Neuron (in vitro differentiated cells): ENCODE measurements at regions not wholly inside any gene's neighbourhood (a gene's known extent, or its start where the extent isn't known, plus 50 kb on each side); places are given as distances from the start of the nearest gene placed in this dataset.
A peak's percentile ranks its signal among the peaks of the same experiment; 100 is the strongest.

ENCODE experiments used
- H2AFZ ChIP-seq: one replicate; pipeline ENCODE4 v1.6.1; 2013; ENCODE audit warnings: low read depth, mild to moderate bottlenecking, inconsistent platforms, low read length, moderate library complexity
- H3K27me3 ChIP-seq: one replicate; pipeline ENCODE4 v1.6.1; 2013; ENCODE audit warnings: low read length; ENCODE audit not compliant: insufficient read depth
- H3K36me3 ChIP-seq: one replicate; pipeline ENCODE4 v1.6.1; 2013; ENCODE audit warnings: low read length; ENCODE audit not compliant: insufficient read depth
- H3K4me1 ChIP-seq: one replicate; pipeline ENCODE4 v1.6.1; 2013; ENCODE audit warnings: low read length; ENCODE audit not compliant: insufficient read depth
- H3K4me3 ChIP-seq: 2 replicates; pipeline ENCODE4 v1.5.1; 2013; ENCODE audit warnings: mild to moderate bottlenecking, low read length, moderate library complexity
- H3K9me3 ChIP-seq: one replicate; pipeline ENCODE4 v1.6.1; 2013; ENCODE audit warnings: low read length

DNA sequence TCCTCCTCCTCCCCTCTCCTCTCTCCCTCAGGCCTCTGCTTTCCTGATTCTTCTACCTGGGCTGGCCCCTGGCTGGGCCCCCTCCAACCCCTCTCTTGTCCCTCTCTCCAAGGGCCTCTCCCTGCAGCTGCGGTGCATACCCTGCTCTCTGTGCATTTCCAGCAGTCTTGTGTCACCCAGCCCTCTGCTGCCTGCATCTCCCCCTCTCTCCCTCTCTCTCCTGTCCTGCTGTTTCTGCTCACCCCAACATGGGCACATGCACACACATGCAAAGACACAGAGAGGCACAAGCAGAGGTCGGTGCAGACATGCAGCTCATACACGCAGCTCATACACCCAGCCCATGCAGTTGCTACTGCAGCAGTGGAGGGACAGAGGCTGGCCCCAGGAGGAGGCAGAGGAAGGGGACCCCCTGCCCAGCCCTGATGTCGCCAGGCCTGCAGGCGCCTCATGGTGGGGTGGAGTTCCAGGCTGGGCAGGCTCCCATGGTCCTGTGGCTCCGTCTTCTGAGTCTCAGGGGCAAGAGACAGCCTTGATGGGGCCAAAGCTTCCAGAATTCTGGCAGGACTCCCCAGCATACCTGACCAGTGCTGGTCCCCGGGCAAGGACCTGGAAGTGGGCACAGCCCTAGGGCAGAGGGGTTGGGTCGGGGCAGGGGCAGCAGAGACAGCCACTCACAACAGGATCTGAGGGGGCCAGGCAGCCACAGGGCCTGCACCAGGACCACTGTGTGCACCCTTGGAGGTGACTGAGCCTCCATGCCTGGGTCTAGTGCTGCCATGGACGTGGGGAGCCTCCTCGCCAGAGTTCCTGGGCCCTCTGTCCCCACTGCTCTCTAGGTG lies 216.9 kb downstream of the C9orf50 start:
- peaks cover 41% of the 10 kb centered on the region for H3K4me1 ChIP-seq
- no peaks in the 10 kb centered on the region for H3K9me3 ChIP-seq
- H3K27me3 ChIP-seq, result no peaks in the 10 kb centered on the region

DNA sequence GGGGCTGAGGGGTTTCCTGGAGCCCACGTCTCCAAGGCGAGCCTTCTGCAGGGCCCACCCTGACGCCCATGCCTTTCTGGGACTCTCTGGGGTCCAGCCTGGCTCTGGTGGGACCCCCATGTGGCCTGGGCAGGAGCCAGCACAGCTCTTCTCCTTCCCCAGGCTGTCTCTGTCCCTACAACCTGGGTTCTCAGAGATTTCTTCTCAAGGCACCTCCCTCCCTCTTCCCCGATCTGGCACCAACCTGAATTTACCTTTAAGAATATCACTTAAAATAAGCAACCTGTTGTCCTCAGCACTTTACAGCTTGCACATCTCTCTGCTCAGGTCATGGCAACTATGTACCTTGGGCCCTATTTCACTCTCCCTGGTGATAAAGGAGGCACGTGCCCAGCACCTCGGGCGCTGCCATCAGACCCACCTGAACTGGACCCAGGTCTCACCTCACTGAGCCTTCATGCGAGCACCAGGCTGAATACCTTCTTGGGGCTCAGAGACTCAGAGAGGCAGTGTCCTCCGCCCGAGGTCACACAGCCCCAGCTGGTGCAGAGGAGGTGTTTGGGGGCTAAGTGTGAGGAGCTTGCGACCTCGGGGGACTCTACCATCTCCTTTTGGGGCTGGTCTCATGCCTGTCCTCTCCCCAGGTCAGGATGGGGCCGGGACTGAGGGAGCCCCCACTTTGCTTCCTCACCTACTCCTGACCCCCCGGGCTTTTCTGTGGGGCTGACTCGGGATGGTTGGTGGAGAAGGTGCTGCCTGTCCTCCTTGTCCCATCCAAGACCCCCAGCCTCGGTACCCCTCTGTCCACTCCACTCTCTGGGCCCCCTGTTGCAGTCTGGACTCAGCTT lies 217.7 kb downstream of the C9orf50 start:
- Histone ChIP-seq H3K4me3 (no peak overlapping the region), H3K4me1 (peaks cover 40% of the 10 kb centered on the region), H3K9me3 (no peaks in the 10 kb centered on the region), H3K36me3 (no peaks in the 10 kb centered on the region), H2AFZ (peak overlapping the region; percentile 19), H3K27me3 (no peaks in the 10 kb centered on the region)

More for the DNA sequence above, 216.9 kb downstream of the C9orf50 start:
- Histone ChIP-seq H3K36me3 (no peaks in the 10 kb centered on the region), H2AFZ (no peak overlapping the region), H3K4me3 (no peak overlapping the region)

DNA sequence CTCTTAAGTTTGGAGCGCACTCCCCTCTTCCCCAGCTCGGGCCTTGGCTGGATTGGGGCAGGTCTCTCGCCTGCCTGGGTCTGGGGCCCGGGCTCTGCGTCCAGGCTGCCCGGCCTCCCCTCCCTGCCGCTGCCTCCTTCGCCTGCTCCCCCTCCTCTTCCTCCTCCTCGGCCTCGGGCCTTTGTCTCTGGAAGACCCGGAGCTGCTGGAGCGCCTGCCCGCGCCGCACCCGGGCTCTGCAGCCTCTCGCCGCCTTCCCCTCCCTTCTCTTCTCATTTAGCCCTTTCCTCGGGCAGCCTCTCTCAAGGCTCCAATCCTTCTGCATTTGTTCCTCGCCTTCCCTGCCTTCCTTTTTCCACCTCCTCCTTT lies 218.5 kb downstream of the C9orf50 start:
- Histone ChIP-seq H3K27me3 (no peaks in the 10 kb centered on the region), H3K36me3 (no peaks in the 10 kb centered on the region), H3K4me1 (peaks cover 38% of the 10 kb centered on the region), H2AFZ (peak overlapping the region; percentile 19), H3K9me3 (no peaks in the 10 kb centered on the region), H3K4me3 (peak overlapping the region; percentile 25)

DNA sequence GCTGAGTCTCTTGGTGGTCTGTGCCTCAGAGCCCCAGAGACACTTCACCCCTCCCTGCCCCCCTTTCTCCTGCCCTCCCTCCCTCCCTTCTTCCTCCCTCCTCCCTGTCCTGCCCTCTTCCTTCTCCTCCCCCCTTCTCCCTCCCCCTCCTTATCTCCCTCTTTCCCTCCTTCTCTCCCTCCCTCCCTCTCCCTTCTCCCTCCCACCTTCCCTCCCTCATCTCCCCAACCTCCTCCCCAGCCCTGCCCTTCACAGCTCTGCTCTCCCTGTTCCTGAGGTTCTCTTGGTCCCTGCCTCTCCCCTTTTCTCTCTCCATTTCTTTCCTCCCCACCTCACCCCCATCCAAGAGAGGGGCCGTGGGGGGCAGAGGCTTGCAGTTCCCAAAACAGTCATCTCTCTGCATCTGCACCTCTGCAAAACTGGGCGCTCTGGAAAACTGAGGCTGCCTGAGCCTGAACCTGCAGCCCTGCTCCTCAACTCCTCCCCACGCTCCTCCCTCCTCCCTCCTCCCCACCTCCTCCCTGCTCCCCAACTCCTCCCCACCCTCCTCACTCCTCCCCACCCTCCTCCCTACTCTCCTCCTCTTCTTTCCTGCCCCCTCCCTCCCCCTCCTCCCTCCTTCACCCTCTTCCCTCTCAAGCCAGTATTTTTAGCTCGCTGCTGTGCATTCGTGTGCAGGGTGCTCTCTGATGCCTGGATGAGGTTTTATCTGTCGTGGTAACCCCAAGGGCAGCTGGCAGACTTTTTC lies 219.1 kb downstream of the C9orf50 start:
- Histone ChIP-seq H3K27me3 (no peaks in the 10 kb centered on the region), H2AFZ (no peak overlapping the region), H3K36me3 (no peaks in the 10 kb centered on the region), H3K4me1 (peaks cover 38% of the 10 kb centered on the region), H3K4me3 (peak overlapping the region; percentile 19), H3K9me3 (no peaks in the 10 kb centered on the region)

DNA sequence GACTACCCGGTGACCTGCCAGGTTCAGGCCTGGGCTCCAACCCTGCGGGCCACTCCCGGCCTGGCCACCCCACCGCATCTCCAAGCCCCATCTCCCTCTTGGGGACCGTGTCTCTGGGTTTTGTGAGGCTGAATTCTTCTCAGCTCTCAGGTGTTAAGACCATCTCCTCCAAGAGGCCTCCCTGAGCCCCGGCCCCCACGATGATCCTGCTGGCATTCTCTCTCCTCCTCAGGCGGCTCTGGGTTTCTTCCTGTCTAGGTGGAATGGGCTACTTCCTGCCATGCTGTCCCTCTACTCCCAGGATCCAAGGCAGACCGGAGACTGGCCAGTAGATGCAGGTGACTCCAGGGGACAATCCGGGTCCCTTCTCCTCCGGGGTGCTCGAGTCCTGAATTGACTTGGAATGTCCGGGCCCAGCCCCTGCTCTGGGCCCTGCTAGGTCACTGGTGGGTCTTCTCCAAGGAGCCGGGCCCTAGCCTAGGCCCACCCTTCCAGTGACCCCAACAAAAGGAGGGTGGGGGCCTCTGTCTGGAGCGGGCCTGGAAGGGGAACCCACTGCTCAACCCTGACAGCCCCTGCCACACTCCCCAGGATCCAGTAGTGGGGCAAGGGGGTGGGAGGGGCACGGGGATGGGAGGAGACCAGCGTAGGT lies 219.8 kb downstream of the C9orf50 start:
- Histone ChIP-seq H3K4me3 (no peak overlapping the region), H2AFZ (no peak overlapping the region), H3K36me3 (no peaks in the 10 kb centered on the region), H3K4me1 (peaks cover 38% of the 10 kb centered on the region), H3K27me3 (no peaks in the 10 kb centered on the region), H3K9me3 (no peaks in the 10 kb centered on the region)

DNA sequence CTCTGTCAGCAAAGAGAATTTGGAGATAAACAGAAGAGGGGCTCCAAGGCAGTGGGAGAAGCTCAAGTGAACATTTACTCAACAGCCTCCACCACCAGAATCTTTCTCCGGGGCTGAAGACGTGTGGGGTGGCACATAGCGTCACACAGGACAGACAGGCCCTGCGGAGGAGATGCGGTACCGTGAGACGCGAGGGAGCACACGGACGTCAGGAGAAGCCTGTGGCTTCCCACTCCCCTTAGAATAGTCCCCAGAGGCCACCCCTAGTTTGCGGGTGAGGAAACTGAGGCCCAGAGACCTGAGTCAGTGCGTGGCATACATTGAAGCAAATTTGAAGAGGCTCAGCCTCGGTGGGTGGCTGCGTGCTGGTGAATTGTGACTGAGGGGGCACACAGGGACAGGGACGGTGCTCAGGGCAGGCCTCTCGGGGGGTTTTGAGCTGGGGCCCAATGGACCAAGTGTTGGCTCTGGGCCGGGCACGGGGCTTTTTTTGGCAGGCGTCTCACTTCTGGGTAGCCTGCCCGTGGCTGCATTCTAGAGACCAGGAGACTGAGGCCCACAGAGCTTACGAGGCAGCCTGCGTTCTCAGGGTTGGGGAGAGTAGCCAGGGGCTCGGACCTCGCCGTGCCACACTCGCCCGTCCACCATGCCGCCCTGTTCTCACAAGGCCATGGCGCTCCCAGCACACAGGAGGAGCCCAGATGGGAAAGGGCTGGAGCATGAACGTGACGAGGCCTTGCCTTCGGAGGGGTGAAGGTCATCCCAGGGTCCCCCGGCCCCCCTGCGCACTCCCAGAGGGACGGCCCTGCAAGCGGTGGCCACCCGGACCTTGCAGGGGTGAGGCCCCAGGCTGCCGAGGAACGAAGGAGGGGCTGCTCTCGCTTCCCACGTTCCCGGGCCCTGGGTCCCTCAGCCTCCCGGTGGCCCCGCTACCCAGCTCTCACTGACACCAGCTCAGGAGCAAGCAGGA lies 220.6 kb downstream of the C9orf50 start:
- Histone ChIP-seq H3K4me3 (no peak overlapping the region), H3K27me3 (no peaks in the 10 kb centered on the region), H3K9me3 (no peaks in the 10 kb centered on the region), H3K4me1 (peaks cover 38% of the 10 kb centered on the region), H3K36me3 (no peaks in the 10 kb centered on the region), H2AFZ (no peak overlapping the region)

DNA sequence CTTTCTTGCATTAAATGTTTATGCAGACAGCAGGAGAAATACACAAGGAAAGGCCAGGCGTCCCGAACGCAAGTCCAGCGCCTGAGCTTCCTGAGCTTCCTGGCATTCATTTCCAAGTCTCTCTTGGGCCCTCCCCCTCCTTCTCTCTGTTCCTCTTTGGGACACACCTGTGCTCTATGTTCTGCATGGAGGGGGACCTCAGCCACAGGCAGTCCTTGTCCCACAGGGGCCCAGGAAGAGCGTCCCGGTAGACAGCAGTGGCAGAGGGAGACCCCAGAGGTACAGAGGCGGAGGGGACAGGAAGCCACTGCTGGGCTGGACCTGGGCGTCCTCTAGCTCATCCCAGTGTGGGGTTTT lies 221.3 kb downstream of the C9orf50 start:
- H3K27me3 ChIP-seq, result no peaks in the 10 kb centered on the region
- H3K36me3 ChIP-seq, result no peaks in the 10 kb centered on the region
- H3K4me3 ChIP-seq, result no peak overlapping the region
- peaks cover 43% of the 10 kb centered on the region for H3K4me1 ChIP-seq
- no peak overlapping the region for H2AFZ ChIP-seq
- no peaks in the 10 kb centered on the region for H3K9me3 ChIP-seq

DNA sequence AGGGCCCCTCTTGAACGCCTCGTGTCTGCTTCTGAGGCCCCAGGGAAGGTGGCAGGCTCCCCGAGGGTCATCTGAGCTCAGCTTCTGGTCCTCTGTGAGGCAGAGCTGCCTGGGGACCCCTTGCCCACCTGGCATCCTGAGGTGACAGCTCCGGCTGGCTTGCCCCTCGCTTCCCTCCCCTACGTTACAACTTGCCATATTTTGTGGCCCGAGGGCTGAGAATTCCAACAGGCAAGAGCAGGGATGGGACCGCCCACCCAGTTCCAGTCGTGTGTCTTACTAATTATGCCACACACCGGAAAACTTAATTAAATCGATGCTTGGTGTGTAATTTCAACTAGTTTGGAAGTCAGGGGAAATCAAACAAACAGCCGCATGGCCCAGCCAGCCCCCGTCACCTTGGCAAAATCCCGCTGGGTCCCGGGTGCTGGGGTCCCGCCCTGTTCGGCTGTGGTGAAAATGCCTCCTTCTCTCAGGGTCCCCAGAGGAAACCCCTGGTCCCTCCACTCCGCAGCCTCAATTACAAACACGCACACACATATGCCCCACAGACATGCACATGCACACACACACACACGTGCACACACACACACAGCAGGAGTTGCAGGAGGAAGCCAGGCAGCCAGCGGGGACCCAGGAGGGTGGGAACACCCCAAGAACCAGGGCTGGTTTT lies 221.0 kb upstream of the IER5L start:
- Histone ChIP-seq H3K4me1 (peaks cover 43% of the 10 kb centered on the region), H3K9me3 (no peaks in the 10 kb centered on the region), H3K4me3 (no peak overlapping the region), H2AFZ (no peak overlapping the region), H3K36me3 (no peaks in the 10 kb centered on the region), H3K27me3 (no peaks in the 10 kb centered on the region)

DNA sequence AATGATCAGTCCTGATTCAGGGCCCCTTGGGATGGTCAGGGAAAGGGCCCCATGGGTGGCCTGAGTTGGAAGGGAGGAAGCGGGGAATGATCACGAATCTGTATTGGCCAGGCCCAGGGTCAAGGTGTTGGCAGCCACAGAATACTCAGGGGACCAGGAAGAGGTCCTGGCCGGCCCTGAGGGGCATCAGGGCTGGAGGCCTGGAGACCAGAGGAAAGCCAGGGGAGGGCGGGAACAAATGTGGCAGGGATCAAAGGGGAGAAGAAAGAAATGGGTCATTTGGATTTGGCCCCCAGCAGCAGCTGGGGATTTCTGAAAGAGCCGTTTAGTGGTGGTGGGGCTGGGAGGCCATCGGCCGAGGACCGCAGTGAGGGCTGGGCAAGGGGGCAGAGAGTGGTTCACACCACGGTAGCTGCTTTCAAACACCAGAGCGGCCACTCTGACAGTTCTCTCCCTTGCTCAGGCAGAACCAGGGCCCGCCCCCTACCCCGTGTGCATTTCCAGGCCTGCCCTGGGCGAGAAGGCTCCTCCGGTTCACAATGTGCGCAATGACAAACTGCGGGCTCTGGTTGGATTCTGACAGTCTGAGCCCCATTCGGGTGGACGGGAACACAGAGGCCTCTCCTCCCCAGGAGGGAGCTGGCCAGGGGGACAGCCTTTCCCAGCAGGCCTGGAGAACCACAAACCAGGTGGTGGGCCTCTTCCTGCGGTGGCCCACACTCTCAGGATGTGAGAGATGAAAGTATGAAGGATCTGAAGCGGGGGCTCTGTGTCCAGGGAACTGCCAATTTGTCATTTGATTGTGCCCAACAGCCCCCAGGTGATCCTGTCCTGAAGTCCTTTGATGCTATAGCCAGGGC lies 220.3 kb upstream of the IER5L start:
- Histone ChIP-seq H3K27me3 (no peaks in the 10 kb centered on the region), H3K36me3 (no peaks in the 10 kb centered on the region), H3K9me3 (no peaks in the 10 kb centered on the region), H2AFZ (no peak overlapping the region), H3K4me1 (peaks cover 43% of the 10 kb centered on the region), H3K4me3 (no peak overlapping the region)

DNA sequence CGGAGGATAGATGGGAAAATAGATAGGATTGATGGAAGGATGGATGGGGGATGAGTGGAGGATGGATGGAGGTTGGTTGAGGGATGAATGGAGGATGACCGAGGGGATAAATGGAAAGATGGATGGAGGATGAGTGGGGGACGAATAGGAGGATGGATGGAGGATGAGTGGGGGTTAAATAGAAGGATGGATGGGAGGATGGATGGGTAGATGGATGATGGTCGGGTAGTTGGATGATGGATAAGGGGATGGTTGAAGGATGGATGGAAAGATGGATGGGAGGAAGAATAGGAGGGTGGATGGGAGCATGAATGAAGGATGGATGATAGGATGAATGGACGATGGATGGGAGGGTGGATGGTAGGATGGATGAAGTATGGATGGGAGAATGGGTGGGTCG lies 219.3 kb upstream of the IER5L start:
- H3K36me3 ChIP-seq, result no peaks in the 10 kb centered on the region
- H3K4me3 ChIP-seq, result no peak overlapping the region
- no peak overlapping the region for H2AFZ ChIP-seq
- H3K9me3 ChIP-seq, result no peaks in the 10 kb centered on the region
- peaks cover 39% of the 10 kb centered on the region for H3K4me1 ChIP-seq
- H3K27me3 ChIP-seq, result no peaks in the 10 kb centered on the region

DNA sequence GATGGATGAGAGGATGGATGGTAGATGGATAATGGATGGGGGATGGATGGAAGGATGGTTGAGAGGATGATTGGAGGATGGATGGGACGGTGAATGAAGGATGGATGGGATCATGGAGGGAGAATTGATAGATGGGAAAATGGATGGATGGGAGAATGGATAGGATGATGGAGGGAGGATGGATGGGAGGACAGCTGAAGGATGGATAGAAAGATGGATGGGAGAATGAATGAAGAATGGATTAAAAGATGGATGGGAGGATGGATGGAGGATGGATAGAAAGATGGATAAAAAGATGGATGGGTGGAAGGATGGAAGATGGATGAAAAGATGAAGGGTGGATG lies 218.3 kb upstream of the IER5L start:
- Histone ChIP-seq H3K4me3 (no peak overlapping the region), H3K27me3 (no peaks in the 10 kb centered on the region), H3K36me3 (no peaks in the 10 kb centered on the region)

More for the DNA sequence above, 218.3 kb upstream of the IER5L start:
- peaks cover 46% of the 10 kb centered on the region for H3K4me1 ChIP-seq
- H2AFZ ChIP-seq, result no peak overlapping the region
- H3K9me3 ChIP-seq, result no peaks in the 10 kb centered on the region
